Mucosa of rectum (tissue), 2 donors: ENCODE measurements at regions not wholly inside any gene's neighbourhood (a gene's known extent, or its start where the extent isn't known, plus 50 kb on each side); places are given as distances from the start of the nearest gene placed in this dataset.

Experiments used
- H3K27ac ChIP-seq, 2 donors: one replicate each; pipeline ENCODE4 v1.7.0; 2013; ENCODE audit warnings: inconsistent platforms in 2 of 2, low read depth in 2 of 2, low read length in 2 of 2
- H3K27me3 ChIP-seq, 2 donors: one replicate each; pipeline ENCODE4 v1.7.0; 2013; ENCODE audit warnings: low read length in 2 of 2; ENCODE audit not compliant: control insufficient read depth in 2 of 2, insufficient read depth in 2 of 2
- H3K36me3 ChIP-seq, 2 donors: one replicate each; pipeline ENCODE4 v1.7.0; 2013; ENCODE audit warnings: low read length in 2 of 2; ENCODE audit not compliant: control insufficient read depth in 2 of 2, insufficient read depth in 2 of 2
- H3K4me1 ChIP-seq, 2 donors: one replicate each; pipeline ENCODE4 v1.7.0; 2013; ENCODE audit warnings: low read length in 2 of 2, mild to moderate bottlenecking in 1 of 2; ENCODE audit not compliant: control insufficient read depth in 2 of 2, insufficient read depth in 2 of 2
- H3K4me3 ChIP-seq, 2 donors: one replicate each; pipeline ENCODE4 v1.7.0; 2013; ENCODE audit warnings: low read length in 2 of 2
- H3K9ac ChIP-seq, 2 donors: one replicate each; pipeline ENCODE4 v1.7.0; 2013; ENCODE audit warnings: low read length in 2 of 2, low read depth in 1 of 2, mild to moderate bottlenecking in 1 of 2
- H3K9me3 ChIP-seq, 2 donors: one replicate each; pipeline ENCODE4 v1.7.0; 2013; ENCODE audit warnings: low read length in 2 of 2; ENCODE audit not compliant: control insufficient read depth in 2 of 2
- donor health status: healthy.
- donor health status: Normal muscosa, but diverticular disease.

DNA sequence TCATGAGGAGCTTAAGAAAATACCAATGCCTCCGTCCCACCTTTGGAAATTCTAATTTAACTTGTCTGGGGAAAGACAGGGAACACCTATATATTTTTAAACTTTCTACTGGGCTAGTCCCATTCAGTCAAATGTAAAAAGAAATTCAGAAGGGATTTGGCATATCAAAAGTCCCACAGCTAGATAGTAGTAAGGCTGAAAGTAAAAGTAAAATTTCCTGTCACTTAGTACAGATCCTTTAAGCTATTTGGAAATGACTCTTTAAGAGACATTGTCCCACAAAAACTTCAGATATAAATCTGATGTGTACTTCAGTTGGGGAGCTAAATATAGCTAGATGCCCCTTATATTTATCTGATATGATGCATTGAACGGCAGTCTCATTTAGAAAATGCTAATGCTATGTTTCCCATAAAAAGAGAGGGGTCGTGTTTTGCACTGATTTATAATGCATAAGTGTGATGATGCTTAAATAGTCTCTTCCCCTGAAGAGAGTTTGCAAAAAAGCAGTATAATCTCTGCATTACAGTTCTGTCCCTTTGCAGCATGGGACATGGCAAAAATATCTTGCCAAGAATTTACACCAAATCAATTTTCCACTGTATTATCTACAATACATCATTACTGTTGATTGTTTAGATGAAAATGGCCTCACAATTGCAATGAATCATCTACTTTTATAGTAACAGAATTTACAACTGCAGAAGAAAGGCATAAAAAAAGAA, 860.8 kb upstream of the MAP3K7 start:
- Histone ChIP-seq H3K27me3 (no peaks in the 10 kb centered on the region), H3K9me3 (no peaks in the 10 kb centered on the region), H3K36me3 (no peaks in the 10 kb centered on the region), H3K9ac (no peak overlapping the region), H3K27ac (no peak overlapping the region), H3K4me1 (no peaks in the 10 kb centered on the region), H3K4me3 (no peak overlapping the region)

DNA sequence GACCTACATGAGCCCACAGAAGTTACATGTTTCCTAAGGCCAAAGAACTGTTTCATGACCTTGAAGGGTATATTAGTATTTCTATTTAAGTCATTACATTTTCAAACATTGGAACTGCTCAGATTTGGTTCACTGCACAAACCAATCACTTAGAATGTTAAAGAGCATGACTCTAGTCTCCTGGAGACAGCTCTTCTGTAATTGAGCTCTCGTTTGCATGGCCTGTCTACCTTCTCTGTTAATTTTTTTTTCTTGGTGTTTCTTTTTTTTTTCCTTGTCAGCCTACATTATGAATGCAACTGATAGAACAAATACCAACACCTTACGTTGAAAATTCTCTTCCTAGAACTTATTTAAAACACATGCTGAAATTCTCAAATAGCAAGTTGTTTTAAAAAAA, 860.2 kb upstream of the MAP3K7 start:
- no peaks in the 10 kb centered on the region for H3K9me3 ChIP-seq
- H3K27me3 ChIP-seq: no peaks in the 10 kb centered on the region
- H3K27ac ChIP-seq: no peak overlapping the region
- no peaks in the 10 kb centered on the region for H3K4me1 ChIP-seq
- no peak overlapping the region for H3K4me3 ChIP-seq
- H3K9ac ChIP-seq: no peak overlapping the region
- no peaks in the 10 kb centered on the region for H3K36me3 ChIP-seq

DNA sequence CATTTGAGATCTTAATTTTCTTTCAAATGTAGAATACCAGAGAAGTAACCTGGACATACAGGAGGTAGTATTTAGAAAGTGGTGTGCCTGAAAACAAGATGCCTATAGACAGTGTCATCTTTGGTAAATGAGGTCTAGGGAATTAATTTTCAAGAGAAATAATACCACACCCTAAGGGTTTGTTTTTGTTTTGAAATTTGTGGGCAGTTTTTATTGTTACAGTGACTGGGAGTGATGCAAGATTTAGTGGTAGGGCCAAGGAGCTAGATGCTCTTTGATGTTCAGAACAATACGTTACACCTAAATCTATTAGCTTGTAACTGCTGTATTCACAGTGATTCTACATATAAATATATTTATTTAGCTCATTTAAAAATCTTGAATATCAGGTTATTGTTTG, 856.5 kb upstream of the MAP3K7 start:
- Histone ChIP-seq H3K9ac (no peak overlapping the region), H3K27me3 (no peaks in the 10 kb centered on the region), H3K36me3 (no peaks in the 10 kb centered on the region), H3K4me3 (no peak overlapping the region), H3K27ac (no peak overlapping the region), H3K9me3 (no peaks in the 10 kb centered on the region), H3K4me1 (no peaks in the 10 kb centered on the region)

DNA sequence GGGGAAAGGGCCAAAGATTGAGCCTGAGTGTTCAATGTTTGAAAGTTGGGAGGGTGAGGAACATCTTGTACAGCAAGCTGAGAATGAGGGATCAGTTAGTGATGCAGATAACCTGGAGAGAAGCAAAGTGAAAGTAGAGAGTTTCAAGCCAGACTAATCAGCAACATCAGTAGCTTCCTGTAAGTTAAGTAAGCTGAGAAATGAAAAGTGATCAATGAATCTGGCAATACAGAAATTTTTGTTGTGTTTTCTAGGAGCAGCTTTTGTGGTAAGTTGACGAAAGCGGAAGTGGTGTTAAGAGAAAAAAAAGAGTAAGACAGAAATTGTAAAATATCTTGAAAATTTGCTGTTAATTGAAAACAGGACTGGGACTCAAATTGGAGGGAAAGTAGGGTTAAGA, 855.5 kb upstream of the MAP3K7 start:
- no peak overlapping the region for H3K9ac ChIP-seq
- no peaks in the 10 kb centered on the region for H3K4me1 ChIP-seq
- H3K27me3 ChIP-seq: no peaks in the 10 kb centered on the region
- no peak overlapping the region for H3K4me3 ChIP-seq
- no peaks in the 10 kb centered on the region for H3K36me3 ChIP-seq
- H3K27ac ChIP-seq: no peak overlapping the region
- no peaks in the 10 kb centered on the region for H3K9me3 ChIP-seq

DNA sequence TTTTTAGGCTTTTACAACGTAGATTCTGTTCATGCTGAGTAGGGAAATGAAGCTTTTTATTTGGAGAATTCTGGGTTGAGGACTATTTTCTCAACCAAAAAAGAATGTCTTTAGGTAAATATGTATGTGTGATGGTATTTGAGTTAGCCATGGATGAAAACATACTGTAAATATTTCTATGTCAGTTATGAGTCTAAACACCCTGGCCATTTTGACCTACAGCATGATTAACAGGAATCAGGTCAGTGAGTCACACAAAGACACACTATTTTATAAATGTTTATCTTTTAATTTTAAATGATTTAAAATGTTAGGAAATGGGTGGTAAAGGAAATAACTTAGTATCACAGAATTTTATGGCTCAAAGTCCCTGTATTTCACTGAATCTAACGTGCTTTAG, 851.7 kb upstream of the MAP3K7 start:
- Histone ChIP-seq H3K36me3 (no peaks in the 10 kb centered on the region), H3K27me3 (no peaks in the 10 kb centered on the region), H3K4me3 (no peak overlapping the region)

DNA sequence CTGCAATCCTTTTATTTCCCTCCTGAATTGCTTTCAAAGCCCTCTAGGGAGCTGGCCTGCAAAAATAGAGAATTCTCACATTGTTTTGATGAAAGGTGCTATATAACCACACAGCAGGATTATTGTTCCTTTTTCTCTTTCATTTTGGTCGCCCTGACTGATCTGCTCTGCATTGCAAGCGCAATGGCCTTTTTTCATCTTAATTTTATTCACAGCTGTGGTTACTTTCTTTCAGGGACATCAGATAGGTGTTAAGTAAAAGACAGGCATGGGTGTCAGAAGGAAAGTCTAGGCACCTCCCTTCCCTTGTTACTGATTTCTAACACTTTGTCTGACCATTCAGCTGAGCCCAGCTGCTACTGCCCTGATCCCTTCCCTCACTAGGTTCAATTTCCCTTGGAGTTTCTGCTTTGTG, 850.5 kb upstream of the MAP3K7 start:
- Histone ChIP-seq H3K9ac (no peak overlapping the region), H3K27ac (no peak overlapping the region), H3K4me3 (no peak overlapping the region), H3K4me1 (no peaks in the 10 kb centered on the region), H3K9me3 (no peaks in the 10 kb centered on the region), H3K27me3 (no peaks in the 10 kb centered on the region), H3K36me3 (no peaks in the 10 kb centered on the region)

More for the DNA sequence above, 851.7 kb upstream of the MAP3K7 start:
- Histone ChIP-seq H3K27ac (no peak overlapping the region), H3K9me3 (no peaks in the 10 kb centered on the region), H3K4me1 (no peaks in the 10 kb centered on the region), H3K9ac (no peak overlapping the region)

DNA sequence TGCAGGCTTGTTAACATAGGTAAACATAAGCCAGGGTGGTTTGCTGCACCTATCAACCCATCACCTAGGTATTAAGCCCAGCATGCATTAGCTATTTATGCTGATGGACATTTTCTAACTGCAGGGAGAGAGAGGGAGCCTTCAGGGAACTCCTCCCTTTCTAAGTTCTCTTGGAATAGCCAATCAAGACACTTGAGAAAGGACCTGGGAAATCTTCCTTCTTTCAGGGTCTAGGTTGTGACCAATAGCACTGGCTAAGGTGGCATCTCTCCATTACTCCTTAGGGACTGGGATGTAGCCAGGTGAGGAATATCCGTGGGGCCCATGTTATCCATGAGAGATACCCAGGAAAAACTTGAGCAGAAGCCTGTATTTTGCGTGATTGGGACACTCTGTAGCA, 849.6 kb upstream of the MAP3K7 start:
- no peak overlapping the region for H3K27ac ChIP-seq
- no peaks in the 10 kb centered on the region for H3K36me3 ChIP-seq
- no peaks in the 10 kb centered on the region for H3K9me3 ChIP-seq
- no peak overlapping the region for H3K4me3 ChIP-seq
- no peaks in the 10 kb centered on the region for H3K27me3 ChIP-seq
- no peaks in the 10 kb centered on the region for H3K4me1 ChIP-seq
- no peak overlapping the region for H3K9ac ChIP-seq

DNA sequence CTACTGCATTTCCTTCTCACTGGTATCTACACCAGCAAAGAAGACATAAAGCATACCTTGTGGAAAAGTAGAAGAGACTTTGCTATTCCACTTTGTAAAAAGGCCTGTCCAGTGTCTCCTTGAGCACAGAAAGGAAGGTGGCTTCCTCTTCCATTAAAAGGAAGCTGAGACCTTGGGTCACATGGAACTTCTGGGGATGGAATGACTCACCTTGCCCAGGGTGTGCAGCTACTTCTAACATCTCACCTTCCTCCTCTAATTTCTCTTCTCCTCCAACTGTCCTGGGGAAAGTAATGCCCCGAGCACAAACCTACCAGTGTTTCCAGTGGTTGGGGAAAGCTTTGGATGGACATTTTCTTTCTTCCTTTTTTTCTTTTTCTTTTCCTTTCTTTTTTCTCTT, 848.8 kb upstream of the MAP3K7 start:
- Histone ChIP-seq H3K36me3 (no peaks in the 10 kb centered on the region), H3K27ac (no peak overlapping the region), H3K27me3 (no peaks in the 10 kb centered on the region), H3K4me3 (no peak overlapping the region), H3K9me3 (no peaks in the 10 kb centered on the region), H3K9ac (no peak overlapping the region), H3K4me1 (no peaks in the 10 kb centered on the region)

DNA sequence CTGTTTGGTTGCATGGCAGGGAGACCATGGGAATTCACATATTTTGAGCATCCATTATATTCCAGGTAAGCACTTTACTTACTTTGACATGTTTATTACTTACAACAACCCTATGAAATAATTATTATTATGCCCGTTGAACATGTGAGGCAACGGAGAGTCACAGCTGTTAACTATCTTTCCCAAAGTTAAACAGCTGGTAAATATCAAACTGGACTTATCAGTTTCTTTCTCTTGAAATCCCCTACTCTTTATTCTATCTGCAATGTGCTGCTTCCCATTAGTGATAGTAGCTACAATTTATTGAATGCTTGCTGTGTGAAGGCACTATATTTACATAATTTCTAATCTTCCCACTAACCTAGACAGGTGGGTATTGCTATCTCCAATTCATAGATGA, 847.7 kb upstream of the MAP3K7 start:
- H3K4me1 ChIP-seq: no peaks in the 10 kb centered on the region
- H3K9ac ChIP-seq: no peak overlapping the region
- no peak overlapping the region for H3K27ac ChIP-seq
- H3K36me3 ChIP-seq: no peaks in the 10 kb centered on the region
- H3K9me3 ChIP-seq: no peaks in the 10 kb centered on the region
- H3K4me3 ChIP-seq: no peak overlapping the region
- H3K27me3 ChIP-seq: no peaks in the 10 kb centered on the region

DNA sequence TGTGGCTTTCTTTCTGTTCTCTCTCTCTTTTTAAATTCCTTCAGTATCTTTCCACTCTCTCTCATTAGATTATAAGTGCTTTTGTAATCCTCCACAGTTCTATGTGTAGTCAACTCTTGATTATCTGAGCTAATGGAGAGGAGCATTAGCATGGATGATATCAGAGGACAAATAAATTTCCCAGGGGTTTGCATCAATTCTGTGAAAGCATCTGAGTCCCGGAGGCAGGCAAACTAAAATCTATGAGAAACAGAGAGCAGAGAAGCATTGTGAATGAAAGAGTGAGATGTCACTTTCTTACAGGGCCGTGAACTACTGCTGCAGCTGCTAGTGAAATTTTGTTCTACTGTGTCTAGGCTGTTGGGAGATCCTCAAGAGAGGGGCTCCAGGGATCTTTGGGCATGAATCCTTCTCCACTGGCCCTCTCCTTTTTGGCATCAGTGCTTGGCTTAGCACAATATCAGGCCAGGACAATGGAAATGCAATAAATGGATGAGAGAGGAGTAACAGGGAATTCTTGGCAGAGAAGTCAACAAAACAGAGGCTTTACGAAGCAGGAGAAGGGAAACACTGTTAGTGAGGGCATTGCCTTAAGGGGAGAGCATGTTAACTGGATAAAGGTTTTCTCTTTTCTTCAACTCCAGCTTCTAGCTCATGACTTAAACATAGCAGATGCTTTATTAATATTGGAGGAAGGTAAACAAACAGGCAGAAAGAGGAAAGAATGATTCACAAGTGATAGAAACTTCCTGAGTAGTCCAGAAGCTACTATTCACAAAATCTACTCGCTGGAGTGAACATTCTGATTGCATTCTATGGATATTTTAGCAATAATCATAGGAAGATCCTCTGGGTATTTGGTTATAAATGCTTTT, 847.0 kb upstream of the MAP3K7 start:
- no peaks in the 10 kb centered on the region for H3K36me3 ChIP-seq
- no peak overlapping the region for H3K4me3 ChIP-seq
- no peaks in the 10 kb centered on the region for H3K9me3 ChIP-seq
- no peaks in the 10 kb centered on the region for H3K27me3 ChIP-seq
- H3K9ac ChIP-seq: no peak overlapping the region
- H3K27ac ChIP-seq: no peak overlapping the region
- H3K4me1 ChIP-seq: no peaks in the 10 kb centered on the region
